Esophagus muscularis mucosa (tissue), 4 donors: ENCODE measurements at regions not wholly inside any gene's neighbourhood (a gene's known extent, or its start where the extent isn't known, plus 50 kb on each side); places are given as distances from the start of the nearest gene placed in this dataset.

ENCODE experiments used
- DNase-seq: peaks from one replicate; pipeline ENCODE4 v3.0.0-alpha.2; 2017; ENCODE audit errors: extremely low spot score
- H3K27ac ChIP-seq, 4 donors: fragments of 200-600 bp; sonication (generic); replicated peaks in 1 of 4; 1 replicate in 3 of 4; 2 replicates in 1 of 4; pipeline ENCODE4 v1.5.1; 2016 to 2019; ENCODE audit warnings: mild to moderate bottlenecking in 1 of 4
- H3K27me3 ChIP-seq, 4 donors: fragments of 200-600 bp; sonication (generic); one replicate each; pipeline versions ENCODE4 v1.5.1 to v1.6.0; 2016 to 2019
- H3K36me3 ChIP-seq, 4 donors: fragments of 200-600 bp; sonication (generic); one replicate each; pipeline ENCODE4 v1.5.1; 2016 to 2019
- H3K4me1 ChIP-seq, 4 donors: fragments of 200-600 bp; sonication (generic); one replicate each; pipeline ENCODE4 v1.5.1; 2016 to 2019
- H3K4me3 ChIP-seq, 4 donors: fragments of 200-600 bp; sonication (generic); 1 replicate in 2 of 4; 2 replicates in 2 of 4; pipeline ENCODE4 v1.5.1; 2016 to 2019; ENCODE audit warnings: mild to moderate bottlenecking in 4 of 4, moderate library complexity in 1 of 4
- H3K9me3 ChIP-seq, 4 donors: fragments of 200-600 bp; sonication (generic); 1 replicate in 3 of 4; 2 replicates in 1 of 4; pipeline ENCODE4 v1.5.1; 2016 to 2019
- EP300 ChIP-seq: sonication (generic); formaldehyde crosslinking; IDR thresholded peaks from one replicate; pipeline ENCODE4 v1.6.1; 2017; ENCODE audit warnings: antibody characterized with exemption
- POLR2A ChIP-seq: fragments of 450-650 bp; IDR thresholded peaks from one replicate; pipeline ENCODE4 v1.6.1; 2017; ENCODE audit warnings: antibody characterized with exemption, moderate library complexity, mild to moderate bottlenecking, low read depth
- POLR2AphosphoS5 ChIP-seq, 2 donors: sonication (generic); formaldehyde crosslinking; IDR thresholded peaks; one replicate each; pipeline ENCODE4 v1.6.1; 2017; ENCODE audit warnings: antibody characterized with exemption in 2 of 2
- WGBS: methylation state at CpG from one replicate; pipeline ENCODE4 v1.1.5; 2018; 5-methylcytosine and 5-hydroxymethylcytosine counted together
- intact Hi-C: fragments of 100-400 bp; cut with DNase I; formaldehyde crosslinking; loops from one replicate; pipeline ENCODE4 v1.15.1; 2023
- TF ChIP-seq, protein P1 (sequence below), 3 experiments: fragments of 200-600 bp in 2 of 3; fragments of 450-650 bp in 1 of 3; sonication (generic) in 2 of 3; IDR thresholded peaks; one replicate each; pipeline ENCODE4 v1.5.1; 2017 to 2019; ENCODE audit warnings: antibody characterized with exemption in 3 of 3, mild to moderate bottlenecking in 2 of 3, moderate library complexity in 1 of 3

DNA sequence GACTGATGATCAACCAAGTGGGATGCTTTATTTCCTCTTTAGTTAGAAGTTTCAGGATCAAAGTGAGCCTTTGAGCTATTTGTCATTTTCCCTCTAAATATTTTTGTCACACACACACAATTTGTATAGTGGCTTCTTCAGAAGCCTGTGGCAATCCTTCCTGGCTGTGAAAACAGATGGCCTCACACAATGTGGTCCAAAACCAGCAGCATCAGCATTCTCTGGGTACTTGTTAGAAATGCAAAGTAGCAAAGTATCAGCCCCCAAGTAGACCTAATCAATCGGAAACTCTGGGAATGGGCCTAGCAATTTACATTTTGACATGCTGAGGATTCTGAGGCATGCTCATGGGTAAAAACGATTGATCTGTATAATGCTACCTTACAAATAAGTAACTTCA is 115.9 kb downstream of the PAX1 start:
- Histone ChIP-seq H3K36me3 (no peaks in the 10 kb centered on the region), H3K4me1 (no peaks in the 10 kb centered on the region), H3K9me3 (peaks cover 0 to 8% (median 3%) of the 10 kb centered on the region in 4 donors), H3K27me3 (no peaks in the 10 kb centered on the region), H3K4me3 (no peak overlapping the region), H3K27ac (no peak overlapping the region)
- no peak for DNase-seq
- TF ChIP-seq POLR2AphosphoS5 (IDR thresholded peaks at IDR 0.05) (no peak), POLR2A (no peak), EP300 (no peak)
- TF ChIP-seq, protein P1, sequence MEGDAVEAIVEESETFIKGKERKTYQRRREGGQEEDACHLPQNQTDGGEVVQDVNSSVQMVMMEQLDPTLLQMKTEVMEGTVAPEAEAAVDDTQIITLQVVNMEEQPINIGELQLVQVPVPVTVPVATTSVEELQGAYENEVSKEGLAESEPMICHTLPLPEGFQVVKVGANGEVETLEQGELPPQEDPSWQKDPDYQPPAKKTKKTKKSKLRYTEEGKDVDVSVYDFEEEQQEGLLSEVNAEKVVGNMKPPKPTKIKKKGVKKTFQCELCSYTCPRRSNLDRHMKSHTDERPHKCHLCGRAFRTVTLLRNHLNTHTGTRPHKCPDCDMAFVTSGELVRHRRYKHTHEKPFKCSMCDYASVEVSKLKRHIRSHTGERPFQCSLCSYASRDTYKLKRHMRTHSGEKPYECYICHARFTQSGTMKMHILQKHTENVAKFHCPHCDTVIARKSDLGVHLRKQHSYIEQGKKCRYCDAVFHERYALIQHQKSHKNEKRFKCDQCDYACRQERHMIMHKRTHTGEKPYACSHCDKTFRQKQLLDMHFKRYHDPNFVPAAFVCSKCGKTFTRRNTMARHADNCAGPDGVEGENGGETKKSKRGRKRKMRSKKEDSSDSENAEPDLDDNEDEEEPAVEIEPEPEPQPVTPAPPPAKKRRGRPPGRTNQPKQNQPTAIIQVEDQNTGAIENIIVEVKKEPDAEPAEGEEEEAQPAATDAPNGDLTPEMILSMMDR (IDR thresholded peaks at IDR 0.05), result no peak
- intact Hi-C loops, result loop anchor here (5.0 kb wide), 1 partner anchor 49 kb away; no protein-coding TSS in a partner anchor
- WGBS, result 31% methylated on average over 2 of the region's 2 CpGs

DNA sequence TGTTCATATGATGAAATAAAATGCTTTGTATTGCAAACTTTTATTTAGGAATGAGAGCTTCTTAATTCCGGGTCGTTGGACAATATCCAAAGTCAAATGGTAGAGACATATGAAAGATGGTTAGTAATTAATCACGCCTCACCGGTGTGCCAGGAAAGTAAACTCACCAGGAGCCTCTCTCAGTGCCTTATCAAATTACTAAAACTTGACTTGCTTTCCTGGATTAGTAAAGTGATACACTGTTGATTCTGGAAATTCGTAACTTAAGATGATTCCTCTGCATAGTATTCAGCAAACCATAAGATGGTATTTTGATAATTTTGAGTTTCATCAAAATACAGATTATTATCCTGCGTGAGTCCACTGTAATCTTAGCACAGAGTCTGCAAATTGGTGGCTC is 115.2 kb downstream of the PAX1 start:
- intact Hi-C loops, result loop anchor here (5.0 kb wide), 1 partner anchor 48 kb away; no protein-coding TSS in a partner anchor
- Histone ChIP-seq H3K27ac (no peak overlapping the region), H3K9me3 (peaks cover 0 to 8% (median 3%) of the 10 kb centered on the region in 4 donors), H3K36me3 (no peaks in the 10 kb centered on the region), H3K27me3 (no peaks in the 10 kb centered on the region), H3K4me1 (no peaks in the 10 kb centered on the region), H3K4me3 (no peak overlapping the region)
- DNase-seq, result no peak
- TF ChIP-seq POLR2A (no peak), EP300 (no peak), POLR2AphosphoS5 (IDR thresholded peaks at IDR 0.05) (no peak)
- TF ChIP-seq, protein P1 (IDR thresholded peaks at IDR 0.05), result no peak
- WGBS, result 30% methylated on average over 6 of the region's 6 CpGs

DNA sequence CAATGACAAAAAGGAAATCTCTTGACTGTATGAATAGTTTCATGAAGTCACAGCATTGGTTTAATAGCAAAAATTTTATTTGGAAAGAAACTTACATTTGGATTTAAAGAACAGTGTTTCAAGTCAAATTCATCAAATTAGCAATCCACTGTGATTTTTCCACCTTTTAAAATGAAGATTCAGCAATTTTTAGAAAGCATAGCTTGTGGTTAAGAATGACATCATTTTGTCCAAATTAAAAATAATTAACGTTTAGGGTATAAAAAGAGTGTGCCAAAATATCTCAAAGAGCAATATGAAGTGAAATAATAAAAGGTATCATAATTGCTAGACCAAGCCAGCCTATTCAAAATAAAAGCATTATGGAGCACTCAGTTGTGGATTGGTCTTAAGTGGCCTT is 114.6 kb downstream of the PAX1 start:
- Histone ChIP-seq H3K27ac (no peak overlapping the region), H3K4me3 (no peak overlapping the region), H3K9me3 (peaks cover 0 to 8% (median 3%) of the 10 kb centered on the region in 4 donors), H3K36me3 (no peaks in the 10 kb centered on the region), H3K27me3 (no peaks in the 10 kb centered on the region), H3K4me1 (no peaks in the 10 kb centered on the region)
- no peak for DNase-seq
- 65% methylated on average over 1 of the region's 1 CpG for WGBS
- intact Hi-C loops, result loop anchor here (5.0 kb wide), 1 partner anchor 48 kb away; no protein-coding TSS in a partner anchor
- TF ChIP-seq, protein P1 (IDR thresholded peaks at IDR 0.05), result no peak
- no peak for TF ChIP-seq POLR2A
- no peak for TF ChIP-seq POLR2AphosphoS5 (IDR thresholded peaks at IDR 0.05)
- no peak for TF ChIP-seq EP300

DNA sequence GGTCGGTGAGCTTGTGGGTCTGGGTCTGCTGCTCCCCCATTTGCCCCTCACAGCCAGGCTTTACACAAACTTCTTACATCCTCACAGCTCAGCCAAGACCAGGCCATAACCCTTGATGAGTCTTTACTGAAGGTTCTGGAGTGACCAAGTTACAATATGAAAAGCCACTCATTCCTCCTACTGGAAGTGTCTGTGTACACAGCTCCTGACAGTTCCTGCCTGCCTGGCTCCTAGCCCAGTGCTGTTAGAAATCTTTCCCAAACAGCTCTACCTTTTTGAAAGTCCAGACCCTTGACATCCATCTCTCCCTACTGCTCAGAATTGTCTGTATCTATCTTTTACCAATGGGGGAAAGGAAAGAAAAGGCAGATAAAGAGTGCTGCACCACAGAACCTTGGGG is 106.9 kb downstream of the PAX1 start:
- H3K9me3 ChIP-seq, result no peaks in the 10 kb centered on the region
- 86% methylated on average over 1 of the region's 1 CpG for WGBS
- no peak for DNase-seq
- H3K4me1 ChIP-seq, result no peaks in the 10 kb centered on the region
- intact Hi-C loops, result no loop called here
- no peak overlapping the region for H3K4me3 ChIP-seq
- no peaks in the 10 kb centered on the region for H3K36me3 ChIP-seq
- H3K27me3 ChIP-seq, result peaks cover 0 to 15% (median 0%) of the 10 kb centered on the region in 4 donors
- no peak overlapping the region for H3K27ac ChIP-seq
- TF ChIP-seq EP300, result no peak
- no peak for TF ChIP-seq POLR2AphosphoS5 (IDR thresholded peaks at IDR 0.05)
- TF ChIP-seq POLR2A, result no peak
- TF ChIP-seq, protein P1 (IDR thresholded peaks at IDR 0.05), result no peak

DNA sequence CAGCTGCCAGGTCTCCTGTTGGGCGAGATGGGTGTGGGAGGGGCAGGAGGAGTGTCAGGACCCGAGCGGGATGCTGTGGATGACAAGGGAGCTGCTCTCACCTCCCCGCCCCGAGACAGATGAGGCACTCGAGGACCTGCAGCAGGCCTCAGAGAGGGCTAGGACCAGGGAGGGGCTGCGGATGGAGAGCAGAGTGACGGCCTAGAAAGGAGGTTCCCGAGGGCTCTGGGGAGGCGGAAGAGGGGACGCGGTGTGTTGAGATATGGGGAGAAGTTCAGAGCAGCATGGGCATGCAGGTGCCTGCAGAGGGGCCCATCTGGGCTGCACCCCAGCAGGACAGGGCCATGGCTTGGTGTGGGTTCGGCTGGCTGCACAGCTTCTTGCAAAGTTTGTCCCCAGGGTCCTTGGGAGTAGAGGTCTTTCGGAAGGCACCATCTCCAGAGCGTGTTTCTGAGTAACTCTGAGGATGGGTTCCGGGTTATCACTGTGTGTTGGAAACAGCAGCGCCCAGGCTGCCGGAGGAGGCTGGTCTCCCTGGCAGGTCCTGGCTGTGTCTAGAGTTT is 104.6 kb downstream of the PAX1 start:
- WGBS, result 95% methylated on average over 11 of the region's 18 CpGs
- peaks cover 0 to 15% (median 0%) of the 10 kb centered on the region in 4 donors for H3K27me3 ChIP-seq
- H3K9me3 ChIP-seq, result no peaks in the 10 kb centered on the region
- no peak overlapping the region for H3K27ac ChIP-seq
- no peaks in the 10 kb centered on the region for H3K4me1 ChIP-seq
- DNase-seq, result no peak
- TF ChIP-seq POLR2AphosphoS5 (IDR thresholded peaks at IDR 0.05), result no peak
- no peak for TF ChIP-seq EP300
- TF ChIP-seq, protein P1 (IDR thresholded peaks at IDR 0.05), result no peak
- TF ChIP-seq POLR2A, result no peak
- intact Hi-C loops, result no loop called here
- no peak overlapping the region for H3K4me3 ChIP-seq
- no peaks in the 10 kb centered on the region for H3K36me3 ChIP-seq
